T-helper 22 cell (primary cell): ENCODE measurements at regions not wholly inside any gene's neighbourhood (a gene's known extent, or its start where the extent isn't known, plus 50 kb on each side); places are given as distances from the start of the nearest gene placed in this dataset.

ENCODE experiments used
- DNase-seq: peaks from one replicate; pipeline ENCODE4 v3.0.0-alpha.2; 2020; ENCODE audit warnings: low read depth

- DNase-seq, result peak; percentile 54
Observed at GRCh38 chr1:181142096-181142958, 53.8 kb downstream of the IER5 start.

GRCh38 chr1:181143102-181143859 lies 54.8 kb downstream of the IER5 start:
- DNase-seq, result no peak

GRCh38 chr1:181144238-181144637 lies 55.7 kb downstream of the IER5 start:
- no peak for DNase-seq

GRCh38 chr1:181148636-181149035 lies 60.1 kb downstream of the IER5 start:
- no peak for DNase-seq

- DNase-seq, result peak; percentile 61
Observed at GRCh38 chr1:181149326-181150125, 61.0 kb downstream of the IER5 start.

GRCh38 chr1:181150273-181150672 lies 61.8 kb downstream of the IER5 start:
- DNase-seq, result no peak

- DNase-seq, result no peak
Observed at GRCh38 chr1:181150842-181151241, 62.3 kb downstream of the IER5 start.

- no peak for DNase-seq
Observed at GRCh38 chr1:181151378-181152326, 63.2 kb downstream of the IER5 start.

GRCh38 chr1:181152892-181153633 lies 64.6 kb downstream of the IER5 start:
- DNase-seq, result no peak

- no peak for DNase-seq
Observed at GRCh38 chr1:181153634-181153961, 65.1 kb downstream of the IER5 start.

- DNase-seq, result no peak
Observed at GRCh38 chr1:181155339-181155738, 66.8 kb downstream of the IER5 start.

- peak; percentile 42 for DNase-seq
Observed at GRCh38 chr1:181159451-181160140, 71.1 kb downstream of the IER5 start.

- no peak for DNase-seq
Observed at GRCh38 chr1:181160322-181160721, 71.8 kb downstream of the IER5 start.

GRCh38 chr1:181160998-181161870 lies 72.7 kb downstream of the IER5 start:
- no peak for DNase-seq

- DNase-seq, result no peak
Observed at GRCh38 chr1:181163662-181164061, 75.2 kb downstream of the IER5 start.

- DNase-seq, result peak; percentile 39
Observed at GRCh38 chr1:181166377-181167196, 78.1 kb downstream of the IER5 start.

GRCh38 chr1:181169281-181169865 lies 80.9 kb downstream of the IER5 start:
- no peak for DNase-seq

- no peak for DNase-seq
Observed at GRCh38 chr1:181170194-181170593, 81.7 kb downstream of the IER5 start.
